Vagina (tissue), 2 donors: ENCODE measurements at regions not wholly inside any gene's neighbourhood (a gene's known extent, or its start where the extent isn't known, plus 50 kb on each side); places are given as distances from the start of the nearest gene placed in this dataset.

Experiments
- POLR2A ChIP-seq, 2 donors: fragments of 450-650 bp; IDR thresholded peaks; one replicate each; pipeline ENCODE4 v1.6.1; 2017; ENCODE audit warnings: antibody characterized with exemption in 2 of 2, mild to moderate bottlenecking in 2 of 2, moderate library complexity in 2 of 2
- POLR2AphosphoS5 ChIP-seq, 2 donors: sonication (generic); formaldehyde crosslinking; IDR thresholded peaks; one replicate each; pipeline ENCODE4 v1.9.0; 2017; ENCODE audit warnings: antibody characterized with exemption in 2 of 2, mild to moderate bottlenecking in 2 of 2, low read depth in 1 of 2; ENCODE audit not compliant: insufficient read depth in 1 of 2
- TF ChIP-seq, protein P1 (sequence below), 3 experiments: fragments of 450-650 bp in 2 of 3; fragments of 200-600 bp in 1 of 3; sonication (generic) in 1 of 3; IDR thresholded peaks; one replicate each; pipeline ENCODE4 v1.5.1; 2017 to 2019; ENCODE audit warnings: antibody characterized with exemption in 3 of 3, mild to moderate bottlenecking in 2 of 3, moderate library complexity in 2 of 3

DNA sequence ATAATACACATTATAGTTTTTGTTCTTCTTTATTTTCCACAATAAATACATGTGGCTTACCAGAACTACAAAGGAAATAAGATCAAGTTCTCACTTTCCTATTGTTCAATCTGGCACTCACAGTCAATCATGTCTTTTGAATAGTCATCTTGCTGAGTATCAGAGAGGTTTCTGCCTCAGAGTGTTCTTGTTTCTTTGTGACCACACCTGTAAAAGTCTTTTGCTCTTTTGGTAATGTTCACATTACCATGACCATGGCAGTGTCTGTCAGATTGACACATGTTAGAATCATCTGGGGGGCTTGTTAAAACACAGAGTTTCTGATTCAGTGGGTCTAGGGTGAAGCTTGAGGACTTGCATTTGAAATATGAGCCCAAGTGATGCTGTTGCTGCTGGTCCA lies 135.0 kb downstream of the SATB1 start:
- TF ChIP-seq, protein P1, sequence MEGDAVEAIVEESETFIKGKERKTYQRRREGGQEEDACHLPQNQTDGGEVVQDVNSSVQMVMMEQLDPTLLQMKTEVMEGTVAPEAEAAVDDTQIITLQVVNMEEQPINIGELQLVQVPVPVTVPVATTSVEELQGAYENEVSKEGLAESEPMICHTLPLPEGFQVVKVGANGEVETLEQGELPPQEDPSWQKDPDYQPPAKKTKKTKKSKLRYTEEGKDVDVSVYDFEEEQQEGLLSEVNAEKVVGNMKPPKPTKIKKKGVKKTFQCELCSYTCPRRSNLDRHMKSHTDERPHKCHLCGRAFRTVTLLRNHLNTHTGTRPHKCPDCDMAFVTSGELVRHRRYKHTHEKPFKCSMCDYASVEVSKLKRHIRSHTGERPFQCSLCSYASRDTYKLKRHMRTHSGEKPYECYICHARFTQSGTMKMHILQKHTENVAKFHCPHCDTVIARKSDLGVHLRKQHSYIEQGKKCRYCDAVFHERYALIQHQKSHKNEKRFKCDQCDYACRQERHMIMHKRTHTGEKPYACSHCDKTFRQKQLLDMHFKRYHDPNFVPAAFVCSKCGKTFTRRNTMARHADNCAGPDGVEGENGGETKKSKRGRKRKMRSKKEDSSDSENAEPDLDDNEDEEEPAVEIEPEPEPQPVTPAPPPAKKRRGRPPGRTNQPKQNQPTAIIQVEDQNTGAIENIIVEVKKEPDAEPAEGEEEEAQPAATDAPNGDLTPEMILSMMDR (IDR thresholded peaks at IDR 0.05), result no peak
- no peak for TF ChIP-seq POLR2A (IDR thresholded peaks at IDR 0.05)
- no peak for TF ChIP-seq POLR2AphosphoS5 (IDR thresholded peaks at IDR 0.05; ENCODE audit: insufficient read depth in 1 of 2, low read depth in 1 of 2)
